ENCODE measurements at regions not wholly inside any gene's neighbourhood (a gene's known extent, or its start where the extent isn't known, plus 50 kb on each side); places are given as distances from the start of the nearest gene placed in this dataset.

DNA sequence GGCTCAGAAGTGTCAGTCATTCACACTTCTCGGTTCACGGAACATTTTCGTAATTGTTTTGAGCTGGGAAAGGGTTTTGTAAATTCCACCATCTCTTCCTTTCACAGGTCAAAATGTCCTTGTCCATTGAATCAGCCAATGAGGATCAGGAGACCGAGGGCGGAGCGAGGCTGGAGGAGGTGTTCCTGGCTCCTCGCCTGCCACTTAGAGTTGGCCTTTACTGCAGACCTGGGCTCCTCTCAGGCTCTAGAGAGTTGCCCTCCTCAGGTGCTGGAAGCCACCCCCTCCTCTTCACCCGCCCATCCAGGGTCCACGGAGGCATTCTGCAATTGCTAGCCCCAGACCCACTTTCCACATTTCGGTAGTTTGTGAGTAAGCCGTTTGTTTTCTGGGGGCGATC lies 370.4 kb downstream of the IRS2 start:
- TF ChIP-seq, protein P1, sequence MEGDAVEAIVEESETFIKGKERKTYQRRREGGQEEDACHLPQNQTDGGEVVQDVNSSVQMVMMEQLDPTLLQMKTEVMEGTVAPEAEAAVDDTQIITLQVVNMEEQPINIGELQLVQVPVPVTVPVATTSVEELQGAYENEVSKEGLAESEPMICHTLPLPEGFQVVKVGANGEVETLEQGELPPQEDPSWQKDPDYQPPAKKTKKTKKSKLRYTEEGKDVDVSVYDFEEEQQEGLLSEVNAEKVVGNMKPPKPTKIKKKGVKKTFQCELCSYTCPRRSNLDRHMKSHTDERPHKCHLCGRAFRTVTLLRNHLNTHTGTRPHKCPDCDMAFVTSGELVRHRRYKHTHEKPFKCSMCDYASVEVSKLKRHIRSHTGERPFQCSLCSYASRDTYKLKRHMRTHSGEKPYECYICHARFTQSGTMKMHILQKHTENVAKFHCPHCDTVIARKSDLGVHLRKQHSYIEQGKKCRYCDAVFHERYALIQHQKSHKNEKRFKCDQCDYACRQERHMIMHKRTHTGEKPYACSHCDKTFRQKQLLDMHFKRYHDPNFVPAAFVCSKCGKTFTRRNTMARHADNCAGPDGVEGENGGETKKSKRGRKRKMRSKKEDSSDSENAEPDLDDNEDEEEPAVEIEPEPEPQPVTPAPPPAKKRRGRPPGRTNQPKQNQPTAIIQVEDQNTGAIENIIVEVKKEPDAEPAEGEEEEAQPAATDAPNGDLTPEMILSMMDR (conservative IDR thresholded peaks at IDR 0.05; ENCODE audit: low read depth, low read length) = no peak
- no peak for TF ChIP-seq EZH2 (IDR thresholded peaks at IDR 0.05; ENCODE audit: low read length, unreplicated experiment)

Data from PC-3 (cell line).